GM12875 (cell line): ENCODE measurements at regions not wholly inside any gene's neighbourhood (a gene's known extent, or its start where the extent isn't known, plus 50 kb on each side); places are given as distances from the start of the nearest gene placed in this dataset.

Experiments
- H3K4me3 ChIP-seq: one replicate; pipeline ENCODE4 v1.5.1; 2011; ENCODE audit warnings: low read depth, low read length, control low read depth
- TF ChIP-seq, protein P1 (sequence below): IDR thresholded peaks from 2 replicates; pipeline ENCODE4 v1.5.1; 2011; ENCODE audit warnings: low read depth, mild to moderate bottlenecking, control low read depth, inconsistent platforms, low read length, moderate library complexity, borderline replicate concordance; ENCODE audit not compliant: insufficient read depth

DNA sequence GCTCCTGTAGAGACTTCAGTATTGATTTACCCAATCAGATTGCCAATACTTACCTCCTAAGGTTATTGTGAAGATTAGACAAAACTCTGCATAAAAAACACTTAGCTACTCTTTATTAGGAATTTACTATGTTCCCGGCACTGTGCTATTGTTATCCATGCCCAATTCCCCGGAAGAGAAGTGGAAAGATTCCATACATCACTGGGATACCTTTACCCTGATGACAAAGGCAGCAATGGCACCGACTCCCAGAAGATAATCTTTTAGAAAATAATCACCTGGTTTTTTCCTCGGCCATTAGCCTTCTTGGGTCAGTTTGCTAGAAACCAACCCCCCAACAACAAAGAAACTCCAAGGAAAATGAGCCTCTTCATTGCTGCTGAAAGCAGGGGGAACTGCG lies 226.0 kb downstream of the SNX18 start:
- H3K4me3 ChIP-seq: no peak overlapping the region
- TF ChIP-seq, protein P1, sequence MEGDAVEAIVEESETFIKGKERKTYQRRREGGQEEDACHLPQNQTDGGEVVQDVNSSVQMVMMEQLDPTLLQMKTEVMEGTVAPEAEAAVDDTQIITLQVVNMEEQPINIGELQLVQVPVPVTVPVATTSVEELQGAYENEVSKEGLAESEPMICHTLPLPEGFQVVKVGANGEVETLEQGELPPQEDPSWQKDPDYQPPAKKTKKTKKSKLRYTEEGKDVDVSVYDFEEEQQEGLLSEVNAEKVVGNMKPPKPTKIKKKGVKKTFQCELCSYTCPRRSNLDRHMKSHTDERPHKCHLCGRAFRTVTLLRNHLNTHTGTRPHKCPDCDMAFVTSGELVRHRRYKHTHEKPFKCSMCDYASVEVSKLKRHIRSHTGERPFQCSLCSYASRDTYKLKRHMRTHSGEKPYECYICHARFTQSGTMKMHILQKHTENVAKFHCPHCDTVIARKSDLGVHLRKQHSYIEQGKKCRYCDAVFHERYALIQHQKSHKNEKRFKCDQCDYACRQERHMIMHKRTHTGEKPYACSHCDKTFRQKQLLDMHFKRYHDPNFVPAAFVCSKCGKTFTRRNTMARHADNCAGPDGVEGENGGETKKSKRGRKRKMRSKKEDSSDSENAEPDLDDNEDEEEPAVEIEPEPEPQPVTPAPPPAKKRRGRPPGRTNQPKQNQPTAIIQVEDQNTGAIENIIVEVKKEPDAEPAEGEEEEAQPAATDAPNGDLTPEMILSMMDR: no peak

- no peak overlapping the region for H3K4me3 ChIP-seq
- TF ChIP-seq, protein P1: no peak
Measured at GRCh38 chr5:54742417-54742891, 224.9 kb downstream of the SNX18 start.

DNA sequence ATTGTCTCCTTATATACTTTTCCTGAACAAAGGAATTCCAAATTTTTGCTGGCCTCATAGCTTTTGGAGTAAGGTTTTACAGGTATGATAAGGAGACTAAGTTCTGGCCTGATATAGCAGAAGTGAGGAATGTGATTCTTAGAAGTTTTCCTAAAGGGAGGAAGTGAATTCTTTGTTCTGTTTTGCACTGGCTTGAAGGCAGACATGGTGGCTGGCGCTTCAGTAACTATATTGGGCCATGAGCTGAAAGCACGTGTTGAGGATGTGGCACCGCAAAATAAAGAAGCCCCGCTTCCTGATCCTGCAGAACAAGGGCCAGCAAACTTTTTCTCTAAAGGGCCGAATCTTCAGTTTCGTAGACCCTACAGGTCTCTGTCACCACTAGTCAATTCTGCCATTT lies 224.2 kb downstream of the SNX18 start:
- TF ChIP-seq, protein P1: no peak
- no peak overlapping the region for H3K4me3 ChIP-seq

GRCh38 chr5:54740141-54740540 lies 222.6 kb downstream of the SNX18 start:
- H3K4me3 ChIP-seq: no peak overlapping the region
- TF ChIP-seq, protein P1: no peak

DNA sequence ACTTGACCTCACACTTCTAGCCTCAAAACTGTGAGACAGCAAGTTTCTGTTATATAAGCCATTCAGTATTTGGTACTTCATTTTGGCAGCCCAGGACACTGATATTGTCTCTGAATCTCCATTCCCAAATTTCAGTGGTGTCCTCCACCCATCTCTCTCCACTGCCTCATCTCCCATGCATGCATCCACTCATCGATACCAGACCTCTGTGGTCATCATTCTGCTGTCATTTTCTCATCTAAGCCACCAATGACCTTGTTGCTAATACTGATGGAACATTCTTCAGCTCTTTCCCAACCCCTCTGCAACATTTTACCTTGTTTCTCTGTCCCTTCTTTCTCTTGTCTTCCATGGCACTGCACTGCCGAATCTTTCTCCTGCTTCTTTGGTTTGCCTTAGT lies 221.8 kb downstream of the SNX18 start:
- TF ChIP-seq, protein P1: no peak
- H3K4me3 ChIP-seq: no peak overlapping the region

GRCh38 chr5:54738973-54739367 lies 221.4 kb downstream of the SNX18 start:
- H3K4me3 ChIP-seq: no peak overlapping the region
- TF ChIP-seq, protein P1: no peak

- TF ChIP-seq, protein P1: no peak
- H3K4me3 ChIP-seq: no peak overlapping the region
Measured at GRCh38 chr5:54738118-54738972, 220.8 kb downstream of the SNX18 start.
